ENCODE measurements at regions not wholly inside any gene's neighbourhood (a gene's known extent, or its start where the extent isn't known, plus 50 kb on each side); places are given as distances from the start of the nearest gene placed in this dataset.
A peak's percentile ranks its signal among the peaks of the same experiment; 100 is the strongest.
"Not testable (repeated sequence)": the region's sequence is repeated elsewhere in the genome, so short reads cannot be mapped to it uniquely, and the experiment has no call there.

DNA sequence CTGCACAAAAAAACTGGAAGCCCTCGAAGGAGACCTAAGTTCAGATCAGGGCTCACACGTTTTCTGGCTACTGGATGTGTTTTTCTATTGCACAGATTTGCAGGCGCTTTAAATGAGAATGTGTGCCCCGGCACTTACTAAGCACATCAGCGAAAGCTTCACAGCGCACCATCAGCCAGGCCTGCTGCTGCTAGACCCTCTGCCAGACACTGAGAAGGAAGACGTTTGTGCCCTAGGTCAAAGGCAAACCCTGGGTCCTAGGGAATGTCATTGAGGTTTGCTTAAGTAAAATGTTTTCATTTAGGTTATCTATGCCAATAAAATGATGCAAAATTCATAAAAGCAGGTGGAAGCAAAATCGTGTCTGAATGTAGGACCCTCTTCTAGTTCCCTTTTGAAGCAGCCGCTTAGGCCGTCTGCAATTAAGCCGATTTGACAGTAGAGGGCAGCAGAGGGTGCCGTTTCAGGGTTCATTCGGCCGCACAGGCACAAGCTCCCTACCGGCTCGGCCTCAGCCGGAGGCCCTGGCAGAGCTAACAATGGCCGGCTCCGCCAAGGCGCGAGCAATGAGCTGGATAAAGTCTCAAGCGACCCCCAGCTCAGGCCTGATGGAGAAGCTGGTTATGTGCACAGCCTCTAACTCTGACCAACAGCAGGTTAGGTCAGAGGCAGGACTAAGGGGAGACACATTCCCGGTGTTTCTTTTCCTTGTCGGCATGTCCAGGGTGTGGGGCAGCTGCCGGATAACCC, 107.2 kb upstream of the FOXA2 start:
- peak; percentile 5 to 8 for DNase-seq

DNA sequence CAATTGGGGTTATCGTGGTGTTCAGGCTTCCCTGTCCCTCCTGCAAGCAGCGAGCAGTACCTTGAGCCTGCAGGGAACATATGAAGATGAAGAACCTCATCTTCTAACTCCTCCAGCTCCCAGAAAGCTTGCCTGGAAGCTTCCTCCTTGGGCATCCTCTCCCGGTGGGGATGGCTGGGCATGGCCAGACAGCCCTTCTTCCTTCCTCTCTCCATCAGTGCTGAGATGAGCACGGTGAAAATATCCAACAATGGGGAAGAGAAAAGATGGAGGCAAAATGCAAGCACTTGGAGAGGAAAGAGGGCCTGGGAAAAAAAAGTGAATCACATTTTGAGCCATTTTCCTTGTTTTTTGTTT, 107.7 kb upstream of the FOXA2 start:
- DNase-seq: no peak

DNA sequence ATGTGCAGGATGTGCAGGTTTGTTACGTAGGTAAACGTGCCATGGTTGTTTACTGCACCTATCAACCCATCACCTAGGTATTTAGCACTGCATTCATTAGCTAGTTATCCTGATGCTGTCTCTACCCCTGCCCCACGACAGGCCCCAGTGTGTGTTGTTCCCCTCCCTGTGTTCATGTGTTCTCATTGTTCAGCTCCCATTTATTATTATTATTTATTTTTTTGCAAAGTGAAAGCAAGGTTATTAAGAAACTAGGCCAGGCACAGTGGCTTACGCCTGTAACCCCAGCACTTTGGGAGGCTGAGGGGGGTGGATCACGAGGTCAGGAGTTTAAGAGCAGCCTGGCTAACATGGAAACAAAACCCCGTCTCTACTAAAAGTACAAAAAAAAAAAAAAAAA, 108.2 kb upstream of the FOXA2 start:
- not testable (repeated sequence) for DNase-seq

DNA sequence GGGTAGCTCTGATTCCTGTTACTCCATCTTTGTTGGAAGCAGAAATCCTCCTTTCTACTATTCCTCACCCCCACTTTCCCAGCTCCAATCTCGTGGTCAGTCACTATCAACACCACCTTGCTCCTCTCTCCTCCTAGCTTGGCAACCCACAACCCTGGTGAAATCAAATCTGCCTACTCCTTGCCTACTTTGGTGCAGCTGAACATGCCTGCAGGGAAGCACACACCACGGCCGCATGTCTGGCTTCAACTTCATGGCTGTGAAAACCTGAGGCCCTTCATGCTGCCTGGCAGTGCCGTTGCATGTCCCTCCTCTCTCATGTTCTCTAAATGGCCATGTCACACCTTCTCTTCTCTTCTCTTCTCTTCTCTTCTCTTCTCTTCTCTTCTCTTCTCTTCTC, 112.4 kb upstream of the FOXA2 start:
- DNase-seq: no peak

DNA sequence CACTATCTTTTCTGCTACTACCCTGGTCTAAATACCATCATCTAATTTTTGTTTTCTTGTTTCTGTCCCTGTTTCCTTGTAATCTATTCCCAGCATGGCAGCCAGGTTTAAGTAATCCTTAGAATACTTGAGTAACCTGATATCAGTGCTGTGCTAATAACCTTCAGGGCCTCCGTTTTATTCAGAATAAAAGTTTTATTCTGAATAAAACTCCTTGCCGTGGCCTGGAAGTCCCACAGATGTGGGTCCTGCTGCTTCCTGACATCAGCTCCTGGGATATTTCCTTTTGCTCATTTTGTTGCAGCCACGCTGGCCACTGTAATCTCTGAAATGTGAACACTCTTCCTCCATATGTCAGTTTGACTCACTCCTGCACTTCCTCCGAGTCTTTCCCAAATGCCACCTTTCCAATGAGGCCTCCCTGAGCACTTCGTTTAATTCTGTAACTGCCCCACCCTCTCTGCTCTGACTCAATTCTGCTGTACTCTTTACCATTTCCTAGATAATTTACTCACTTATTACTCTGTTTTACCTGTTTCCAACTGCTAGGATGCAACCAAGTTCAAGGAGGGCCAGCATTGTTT, 114.0 kb upstream of the FOXA2 start:
- DNase-seq: no peak

DNA sequence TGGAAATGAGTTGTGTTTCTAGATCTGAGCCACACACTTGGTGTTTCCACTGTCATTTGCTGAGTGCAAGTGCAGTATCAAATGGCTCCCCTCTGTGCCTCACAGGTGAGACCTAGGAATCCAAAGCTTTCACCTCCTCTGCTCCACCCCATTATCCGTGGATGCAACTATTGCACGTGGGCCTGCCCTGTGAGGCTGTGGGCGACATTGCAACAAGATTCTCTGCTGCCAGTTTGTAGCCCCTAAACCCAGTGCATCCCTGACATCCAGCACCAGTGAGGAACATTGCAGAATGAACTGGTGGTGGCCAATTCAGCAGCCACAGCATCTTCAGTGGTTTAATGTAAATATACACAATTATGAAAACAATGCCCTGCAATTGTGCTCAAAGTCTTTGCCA, 115.0 kb upstream of the FOXA2 start:
- DNase-seq: no peak

DNA sequence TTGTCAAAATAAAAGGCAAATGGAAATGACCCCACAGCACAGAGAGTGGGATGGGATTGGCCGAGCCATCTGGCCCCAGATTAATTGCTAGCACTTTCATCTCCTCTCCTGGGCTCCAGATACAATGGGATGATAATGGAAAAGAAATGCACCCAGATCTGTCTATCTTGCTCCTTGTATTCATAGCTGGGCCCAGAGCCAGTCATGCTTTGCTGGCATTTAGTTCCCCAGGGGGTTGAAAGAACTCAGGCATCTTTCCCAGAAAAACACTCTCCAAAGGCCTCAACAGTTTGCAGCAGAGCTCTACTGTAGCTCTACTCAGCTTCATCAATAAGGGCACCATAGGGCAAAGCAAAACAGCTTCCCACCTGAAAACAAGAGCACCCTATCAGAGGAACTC, 116.0 kb upstream of the FOXA2 start:
- no peak for DNase-seq

DNA sequence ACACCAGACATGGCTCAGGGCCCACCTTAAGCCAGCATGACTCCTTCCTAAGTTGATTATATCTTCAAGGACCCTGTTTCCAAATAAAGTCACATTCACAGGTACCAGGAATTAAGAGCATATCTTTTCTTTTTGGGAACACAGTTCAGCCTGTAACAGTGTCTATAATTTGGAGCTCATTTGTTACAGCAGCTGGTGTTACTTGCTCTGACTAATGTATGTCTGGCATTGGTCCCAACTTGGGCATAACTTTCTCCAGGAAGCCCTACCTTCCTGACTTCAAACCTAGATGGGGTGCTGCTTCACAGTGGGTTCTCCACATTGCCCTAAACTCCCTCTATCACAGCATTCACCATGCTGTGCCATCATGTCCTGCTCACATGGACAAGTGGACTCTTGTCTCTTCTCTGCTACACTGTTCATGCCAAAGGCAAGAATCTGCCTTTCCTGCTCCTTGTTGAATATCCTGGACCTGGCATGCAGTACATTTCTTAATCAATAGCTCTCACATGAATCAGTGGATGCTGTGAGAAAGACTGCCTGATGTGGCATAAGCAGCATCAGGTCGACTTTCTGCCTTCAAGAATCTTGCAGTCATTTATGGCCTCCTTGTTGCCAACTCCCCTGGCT, 117.4 kb upstream of the FOXA2 start:
- no peak for DNase-seq

DNA sequence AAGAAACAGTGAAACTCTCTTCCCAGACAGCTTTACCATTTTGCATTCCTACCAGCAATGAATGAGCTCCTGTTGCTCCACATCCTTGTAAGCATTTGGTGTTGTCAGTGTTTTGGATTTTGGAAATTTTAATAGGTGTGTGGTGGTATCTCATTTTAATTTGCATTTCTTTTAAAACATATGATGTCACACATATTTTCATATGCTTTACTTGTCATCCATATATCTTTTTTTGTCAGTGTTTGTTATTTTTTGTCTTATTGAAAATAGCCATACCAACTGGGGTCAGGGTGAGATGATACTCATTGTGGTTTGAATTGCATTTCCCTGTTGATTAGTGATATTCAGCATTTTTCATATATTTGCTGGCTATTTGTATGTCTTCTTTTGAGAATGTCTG, 119.5 kb upstream of the FOXA2 start:
- DNase-seq: no peak

DNA sequence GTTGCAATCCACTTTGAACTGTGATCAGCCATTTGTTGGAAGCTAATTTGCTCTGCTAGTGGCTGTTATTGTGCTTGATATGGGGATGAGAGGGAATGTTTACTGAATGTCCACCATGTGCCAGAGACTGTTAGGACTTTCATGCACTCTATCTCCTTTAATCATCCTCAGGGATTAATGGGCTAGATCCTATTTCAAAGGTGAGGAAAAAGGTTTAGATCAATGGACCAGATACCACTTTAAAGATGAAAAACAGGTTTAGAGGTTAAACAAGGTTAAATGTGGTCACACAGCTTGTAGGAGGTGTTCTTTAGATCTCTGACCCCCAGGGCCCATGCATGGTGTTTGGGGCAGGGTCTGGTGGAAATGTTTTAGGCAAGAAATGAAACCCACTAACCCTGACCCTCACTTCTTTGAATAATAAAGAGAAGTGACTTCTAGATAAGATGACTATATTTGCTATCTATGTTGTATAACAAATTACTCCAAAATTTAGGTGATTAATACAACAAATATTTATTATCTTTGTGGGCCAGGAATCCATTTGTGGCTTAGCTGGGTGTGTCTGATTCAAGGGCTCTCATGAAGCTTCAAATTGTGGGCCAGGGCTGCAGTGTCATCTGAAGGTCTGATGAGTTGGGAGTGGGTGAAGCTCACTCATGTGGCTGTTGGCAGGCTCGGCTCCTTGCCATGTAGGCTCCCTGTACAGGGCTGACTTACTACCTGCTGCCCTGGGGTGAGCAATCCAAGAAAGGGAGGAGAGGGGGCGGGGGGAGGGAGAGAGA, 127.8 kb upstream of the FOXA2 start:
- no peak for DNase-seq

DNA sequence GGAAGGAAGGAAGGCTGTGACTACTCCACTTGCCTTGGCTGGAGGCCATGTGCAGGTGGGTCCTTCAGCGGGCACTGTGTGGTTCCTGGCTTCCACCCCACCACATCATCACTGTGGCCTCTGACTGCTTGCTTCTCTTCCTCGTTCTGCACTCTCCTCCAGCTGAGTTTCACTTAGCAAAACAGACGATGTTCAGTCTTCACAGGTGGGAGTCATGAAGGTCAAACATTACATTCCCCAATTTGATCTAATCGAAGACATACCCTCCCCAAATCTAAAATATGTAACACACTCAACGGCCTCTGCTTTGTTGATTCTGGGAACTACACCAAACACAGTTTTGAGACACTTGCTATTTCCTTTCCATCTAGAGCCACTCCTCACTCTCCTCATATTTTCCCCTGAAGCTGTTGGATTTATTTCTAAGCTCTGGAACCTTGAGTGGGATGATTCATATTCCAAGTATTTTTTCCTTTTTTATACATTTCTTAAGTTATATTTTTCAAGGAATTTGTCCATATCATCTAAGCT, 132.5 kb upstream of the FOXA2 start:
- DNase-seq: no peak

DNA sequence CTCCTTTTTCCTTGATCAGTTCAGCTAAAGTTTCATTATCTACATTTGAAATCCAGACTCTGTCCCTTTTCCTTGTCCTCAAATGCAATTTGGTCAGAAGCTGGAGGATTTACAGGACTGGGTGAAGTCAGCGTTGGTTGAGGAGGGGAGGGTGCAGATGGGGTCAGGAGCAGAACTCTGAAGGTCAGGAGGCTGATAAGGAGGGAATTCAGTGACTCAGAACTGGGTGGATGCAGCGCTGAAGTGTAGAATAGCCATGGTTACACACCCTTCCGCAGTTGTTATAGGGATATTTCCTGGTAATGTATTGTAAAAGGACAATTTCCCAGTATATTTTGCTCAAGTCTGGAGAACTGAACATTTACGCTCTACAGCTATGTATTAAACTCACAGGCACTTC, 133.1 kb upstream of the FOXA2 start:
- DNase-seq: no peak

DNA sequence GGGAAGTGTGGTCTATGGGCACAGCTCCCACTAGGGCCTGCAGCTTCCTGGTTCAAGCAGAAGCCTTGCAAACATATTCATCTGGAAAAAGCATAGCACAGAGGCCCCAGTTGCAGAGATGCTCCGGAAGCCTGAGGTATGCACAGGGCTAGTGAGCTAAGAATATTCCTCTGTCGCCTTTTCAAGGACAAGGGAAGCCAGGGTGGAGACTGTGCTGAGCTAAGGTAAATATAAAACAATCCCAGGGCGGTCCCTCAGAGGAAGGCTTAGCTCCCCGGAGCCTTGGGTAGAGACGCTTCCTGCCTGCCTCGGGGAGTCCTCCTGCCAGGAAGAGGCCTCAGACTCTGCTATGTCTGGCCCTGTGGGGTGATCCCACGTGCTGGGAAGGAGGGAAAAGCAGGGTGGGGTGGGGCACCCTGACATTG, 134.8 kb upstream of the FOXA2 start:
- no peak for DNase-seq

DNA sequence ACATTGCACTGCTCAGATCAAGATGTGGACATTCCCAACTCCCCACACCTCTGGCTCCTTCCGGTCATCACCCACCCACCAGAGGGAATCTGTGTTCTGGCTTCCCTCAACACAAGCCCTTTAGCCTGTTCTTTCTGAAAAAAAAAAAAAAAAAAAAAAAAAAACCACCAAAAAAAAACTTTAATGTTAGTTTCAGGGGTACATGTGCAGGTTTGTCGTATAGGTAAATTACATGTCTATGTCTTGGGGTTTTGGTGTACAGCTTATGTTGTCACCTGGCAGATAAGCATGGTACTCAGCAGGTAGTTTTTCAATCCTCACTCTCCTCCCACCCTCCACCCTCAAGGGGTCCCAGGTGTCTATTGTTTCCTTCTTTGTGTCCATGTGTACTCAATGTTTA, 135.8 kb upstream of the FOXA2 start:
- DNase-seq: no peak

DNA sequence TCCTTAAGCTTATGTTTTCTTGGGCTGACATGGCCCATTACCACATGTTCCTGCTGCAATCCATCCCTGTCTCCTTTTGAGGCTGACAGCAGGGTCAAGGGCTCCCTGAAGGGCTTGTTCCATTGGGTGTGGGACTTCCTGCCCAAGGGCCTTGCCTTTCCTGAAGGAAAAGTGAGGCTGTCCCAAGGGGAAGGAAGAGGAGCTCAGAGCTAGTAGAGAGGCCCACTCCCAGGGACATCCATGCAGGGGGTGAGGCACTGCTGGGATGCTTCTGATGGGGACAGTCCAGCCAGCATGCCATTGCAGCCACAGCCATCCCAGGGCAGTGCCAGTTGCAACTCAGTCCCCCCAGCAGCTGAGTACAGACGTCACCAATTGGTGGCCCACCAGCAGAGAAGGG, 138.4 kb upstream of the FOXA2 start:
- DNase-seq: no peak

DNA sequence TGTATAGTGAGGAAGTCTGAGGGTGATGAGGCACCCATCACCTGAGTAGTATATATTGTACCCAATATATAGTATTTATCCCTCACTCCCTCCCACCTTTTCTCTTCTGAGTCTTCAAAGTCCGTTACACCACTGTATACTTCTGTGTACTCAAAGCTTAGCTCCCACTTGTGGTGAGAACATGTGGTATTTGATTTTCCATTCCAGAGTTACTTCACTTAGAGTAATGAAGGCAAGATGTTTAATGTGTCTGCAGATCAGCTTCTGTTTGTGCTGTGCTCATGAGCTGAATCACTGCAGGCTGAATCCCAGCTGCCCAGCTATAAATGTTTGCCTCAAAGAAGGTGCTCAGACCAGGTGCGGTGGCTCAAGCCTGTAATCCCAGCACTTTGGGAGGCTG, 139.3 kb upstream of the FOXA2 start:
- no peak for DNase-seq

DNA sequence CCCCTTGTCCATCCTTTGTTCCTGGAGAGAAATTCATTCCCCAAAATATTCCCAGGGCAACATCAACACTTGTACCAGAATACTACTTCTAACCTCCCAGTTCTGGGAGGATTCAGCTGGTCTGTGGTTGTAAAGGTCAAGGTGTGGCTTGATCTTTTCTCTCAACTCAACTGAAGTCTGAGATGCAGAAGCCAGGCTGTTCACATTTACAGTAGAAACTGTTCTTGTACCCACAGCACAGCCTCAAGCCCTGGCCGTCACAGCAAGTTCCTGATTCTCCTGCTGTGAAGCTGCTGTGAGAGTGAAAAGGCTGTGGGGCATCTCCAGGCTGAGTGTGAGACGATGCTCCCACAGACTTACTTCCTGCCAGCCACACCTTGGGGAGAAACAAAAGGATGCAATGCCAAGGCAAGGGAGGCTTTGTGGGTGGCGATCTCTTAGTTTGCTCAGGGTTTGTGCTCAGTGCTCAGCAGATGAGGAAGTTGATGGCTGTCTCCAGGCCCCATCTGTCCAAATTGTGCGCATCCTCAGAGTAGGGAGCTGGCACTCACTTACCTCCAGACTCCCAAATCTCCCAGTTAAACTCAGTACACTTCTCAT, 143.9 kb upstream of the FOXA2 start:
- no peak for DNase-seq

DNA sequence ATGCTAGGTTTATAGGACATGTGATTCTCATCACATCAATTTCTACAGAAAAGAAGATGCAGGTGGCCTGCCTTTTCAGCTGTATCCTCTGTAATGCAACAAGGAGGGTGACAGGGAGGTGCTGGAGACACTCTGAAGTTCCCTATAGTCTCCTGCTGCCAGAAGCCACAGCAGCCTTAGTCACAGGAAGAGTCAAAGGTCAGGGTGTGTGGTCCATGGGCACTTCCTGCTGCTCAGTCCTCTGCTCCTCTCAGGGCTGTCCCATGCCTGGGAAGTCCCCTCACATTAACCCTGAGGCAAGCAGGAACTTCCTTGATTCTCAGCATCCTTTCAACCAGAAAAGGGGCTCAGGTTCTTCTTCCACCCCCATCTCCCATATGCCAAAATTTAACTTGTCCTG, 144.8 kb upstream of the FOXA2 start:
- DNase-seq: no peak

DNA sequence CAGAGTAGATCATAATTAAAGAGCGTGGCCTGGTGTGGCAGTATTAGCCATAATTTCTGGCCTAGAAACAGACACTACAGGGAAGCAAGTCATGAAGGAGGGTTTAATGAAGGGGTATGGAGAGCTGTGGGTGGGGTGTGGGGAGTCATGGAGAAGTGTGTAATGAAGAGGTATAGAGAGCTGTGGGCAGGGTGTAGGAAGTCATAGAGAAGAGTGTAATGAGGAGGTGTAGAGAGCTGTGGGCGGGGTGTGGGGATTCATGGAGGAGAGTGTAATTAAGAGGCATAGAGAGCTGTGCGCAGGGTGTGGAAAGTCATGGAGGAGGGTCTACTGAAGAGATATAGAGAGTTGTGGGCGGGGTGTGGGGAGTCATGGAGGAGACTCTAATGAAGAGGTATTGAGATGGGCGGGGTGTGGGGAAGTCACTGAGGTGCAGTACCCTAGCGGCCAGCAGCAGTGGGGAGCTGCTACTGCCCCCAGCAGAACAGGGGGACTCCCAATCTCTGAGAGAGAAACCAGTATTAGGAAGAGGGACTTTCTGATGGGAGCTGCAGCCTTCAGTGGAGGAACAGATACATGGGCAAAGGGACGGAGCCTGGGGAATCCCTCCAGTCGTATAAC, 145.4 kb upstream of the FOXA2 start:
- DNase-seq: no peak

DNA sequence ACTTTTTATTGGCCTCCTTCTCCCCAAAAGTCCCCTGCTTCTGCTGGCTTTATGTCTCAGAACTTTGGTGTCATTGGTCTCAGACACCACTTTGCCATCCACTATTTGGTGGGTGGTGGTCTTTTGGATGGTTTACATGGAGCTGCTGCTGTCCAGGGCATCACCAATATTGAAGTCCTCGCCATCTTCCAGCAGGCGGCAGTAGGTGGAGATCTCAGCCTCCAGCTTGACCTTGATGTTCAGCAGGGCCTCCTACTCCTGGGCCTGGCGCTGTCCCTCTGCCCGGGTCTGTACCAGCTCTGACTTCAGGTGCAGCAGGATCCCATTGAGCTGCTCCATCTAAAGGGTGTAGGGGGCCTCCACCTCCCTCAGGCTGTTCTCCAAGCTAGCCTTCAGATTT, 148.4 kb upstream of the FOXA2 start:
- DNase-seq: no peak

DNA sequence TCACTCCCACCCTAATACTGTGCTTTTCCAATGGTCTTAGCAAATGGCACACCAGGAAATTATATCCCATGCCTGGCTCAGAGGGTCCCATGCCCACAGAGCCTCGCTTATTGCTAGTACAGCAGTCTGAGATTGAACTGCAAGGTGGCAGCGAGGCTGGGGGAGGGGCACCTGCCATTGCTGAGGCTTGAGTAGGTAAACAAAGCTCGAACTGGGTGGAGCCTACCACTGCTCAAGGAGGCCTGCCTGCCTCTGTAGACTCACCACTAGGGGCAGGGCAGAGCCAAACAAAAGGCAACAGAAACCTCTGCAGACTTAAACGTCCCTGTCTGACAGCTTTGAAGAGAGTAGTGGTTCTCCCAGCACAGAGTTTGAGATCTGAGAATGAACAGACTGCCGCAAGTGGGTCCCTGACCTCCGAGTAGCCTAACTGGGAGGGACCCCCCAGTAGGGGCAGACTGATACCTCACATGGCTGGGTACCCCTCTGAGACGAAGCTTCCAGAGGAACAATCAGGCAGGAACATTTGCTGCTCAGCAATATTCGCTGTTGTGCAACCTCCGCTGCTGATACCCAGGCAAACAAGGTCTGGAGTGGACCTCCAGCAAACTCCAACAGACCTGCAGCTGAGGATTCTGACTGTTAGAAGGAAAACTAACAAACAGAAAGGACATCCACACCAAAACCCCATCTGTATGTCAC, 150.7 kb upstream of the FOXA2 start:
- DNase-seq: not testable (repeated sequence)

DNA sequence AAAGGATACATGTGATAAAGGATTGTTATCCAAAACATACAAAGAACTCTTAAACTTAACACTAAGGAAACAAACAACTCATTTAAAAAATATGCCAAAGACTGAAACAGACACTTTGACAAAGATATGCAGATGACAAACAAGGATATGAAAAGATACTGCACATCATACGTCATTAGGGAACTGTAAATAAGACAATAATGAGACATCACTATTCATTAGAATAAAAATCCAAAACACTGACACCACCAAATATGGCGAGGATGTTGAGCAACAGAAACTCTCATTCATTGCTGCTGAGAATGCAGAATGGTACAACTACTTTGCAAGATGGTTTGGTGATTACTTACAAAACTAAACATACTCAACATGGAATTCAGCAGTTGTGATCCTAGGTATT, 156.5 kb upstream of the FOXA2 start:
- no peak for DNase-seq

Data from activated CD4-positive, alpha-beta T cell treated with anti-CD3 and anti-CD28 coated beads, Interleukin-2, amount 50 U/mL, for 4 hours (primary cell).